GM12872 (cell line): ENCODE measurements at regions not wholly inside any gene's neighbourhood (a gene's known extent, or its start where the extent isn't known, plus 50 kb on each side); places are given as distances from the start of the nearest gene placed in this dataset.
A peak's percentile ranks its signal among the peaks of the same experiment; 100 is the strongest.

Experiments
- CTCF ChIP-seq: IDR thresholded peaks from 3 replicates; pipeline ENCODE4 v1.5.1; 2011; ENCODE audit warnings: low read depth, mild to moderate bottlenecking, low read length, moderate library complexity; ENCODE audit not compliant: insufficient read depth

GRCh38 chr18:70600225-70600925 lies 311.5 kb downstream of the SOCS6 start:
- TF ChIP-seq CTCF: no peak

GRCh38 chr18:70598406-70598805 lies 309.6 kb downstream of the SOCS6 start:
- TF ChIP-seq CTCF: no peak

GRCh38 chr18:70582981-70583380 lies 294.1 kb downstream of the SOCS6 start:
- TF ChIP-seq CTCF: no peak

GRCh38 chr18:70578480-70578879 lies 289.6 kb downstream of the SOCS6 start:
- peak; percentile 35; the same call in 1 of the 3 replicates for TF ChIP-seq CTCF

- no peak for TF ChIP-seq CTCF
These were observed 288.2 kb downstream of the SOCS6 start for GRCh38 chr18:70577023-70577420.

- no peak for TF ChIP-seq CTCF
These were observed 287.6 kb downstream of the SOCS6 start for GRCh38 chr18:70576276-70577022.

- TF ChIP-seq CTCF: no peak
These were observed 270.6 kb downstream of the SOCS6 start for GRCh38 chr18:70559446-70559845.
